Muscle of leg (tissue), 3 donors: ENCODE measurements at regions not wholly inside any gene's neighbourhood (a gene's known extent, or its start where the extent isn't known, plus 50 kb on each side); places are given as distances from the start of the nearest gene placed in this dataset.

Experiments used
- DNase-seq: peaks from one replicate; pipeline ENCODE4 v3.0.0; 2013
- H3K27ac ChIP-seq: one replicate; pipeline ENCODE4 v1.5.1; 2013; ENCODE audit warnings: mild to moderate bottlenecking, low read length, control low read depth
- H3K27me3 ChIP-seq: one replicate; pipeline ENCODE4 v1.6.1; 2013; ENCODE audit warnings: low read length; ENCODE audit not compliant: control insufficient read depth, insufficient read depth
- H3K36me3 ChIP-seq: one replicate; pipeline ENCODE4 v1.6.1; 2013; ENCODE audit warnings: low read length; ENCODE audit not compliant: control insufficient read depth, insufficient read depth
- H3K4me1 ChIP-seq: one replicate; pipeline ENCODE4 v1.6.1; 2013; ENCODE audit warnings: low read length; ENCODE audit not compliant: control insufficient read depth, insufficient read depth
- H3K4me3 ChIP-seq: one replicate; pipeline ENCODE4 v1.5.1; 2013; ENCODE audit warnings: low read length, control low read depth
- H3K9me3 ChIP-seq: replicated peaks from 2 replicates; pipeline ENCODE4 v1.6.1; 2013; ENCODE audit warnings: low read depth, low read length; ENCODE audit not compliant: control insufficient read depth
- WGBS: methylation state at CpG from one replicate; pipeline ENCODE4 v1.1.5; 2013; ENCODE audit warnings: missing lambda C conversion rate; ENCODE audit not compliant: insufficient coverage; 5-methylcytosine and 5-hydroxymethylcytosine counted together

- no peaks in the 10 kb centered on the region for H3K36me3 ChIP-seq
- peak; percentile 8 for DNase-seq
- peaks cover 15% of the 10 kb centered on the region for H3K4me1 ChIP-seq
- H3K9me3 ChIP-seq: peaks cover 3% of the 10 kb centered on the region
- no peak overlapping the region for H3K4me3 ChIP-seq
- 100% methylated on average over 1 of the region's 2 CpGs for WGBS
- H3K27me3 ChIP-seq: no peaks in the 10 kb centered on the region
- H3K27ac ChIP-seq: no peak overlapping the region
Measured at GRCh38 chr4:38368613-38369012, 295.4 kb upstream of the KLF3 start.

GRCh38 chr4:38371391-38371851, 292.6 kb upstream of the KLF3 start:
- peak; percentile 26 for DNase-seq
- H3K27ac ChIP-seq: no peak overlapping the region
- H3K36me3 ChIP-seq: no peaks in the 10 kb centered on the region
- H3K4me3 ChIP-seq: no peak overlapping the region
- no peaks in the 10 kb centered on the region for H3K27me3 ChIP-seq
- peaks cover 7% of the 10 kb centered on the region for H3K4me1 ChIP-seq
- H3K9me3 ChIP-seq: peaks cover 3% of the 10 kb centered on the region

GRCh38 chr4:38373375-38373774, 290.6 kb upstream of the KLF3 start:
- H3K9me3 ChIP-seq: peaks cover 3% of the 10 kb centered on the region
- no peak overlapping the region for H3K27ac ChIP-seq

GRCh38 chr4:38377195-38377594, 286.8 kb upstream of the KLF3 start:
- no peak for DNase-seq
- peaks cover 3% of the 10 kb centered on the region for H3K9me3 ChIP-seq
- WGBS: 90% methylated on average over 1 of the region's 1 CpG
- no peaks in the 10 kb centered on the region for H3K27me3 ChIP-seq
- no peak overlapping the region for H3K27ac ChIP-seq
- H3K4me3 ChIP-seq: no peak overlapping the region
- no peaks in the 10 kb centered on the region for H3K36me3 ChIP-seq
- no peaks in the 10 kb centered on the region for H3K4me1 ChIP-seq

More at GRCh38 chr4:38373375-38373774, 290.6 kb upstream of the KLF3 start:
- Histone ChIP-seq H3K36me3 (no peaks in the 10 kb centered on the region), H3K4me1 (no peaks in the 10 kb centered on the region), H3K4me3 (no peak overlapping the region), H3K27me3 (no peaks in the 10 kb centered on the region)
- DNase-seq: no peak

GRCh38 chr4:38378478-38378877, 285.5 kb upstream of the KLF3 start:
- no peak overlapping the region for H3K4me3 ChIP-seq
- no peaks in the 10 kb centered on the region for H3K4me1 ChIP-seq
- no peaks in the 10 kb centered on the region for H3K9me3 ChIP-seq
- no peaks in the 10 kb centered on the region for H3K27me3 ChIP-seq
- no peaks in the 10 kb centered on the region for H3K36me3 ChIP-seq
- no CpG with 5 or more reads among the region's 3 CpGs for WGBS
- H3K27ac ChIP-seq: no peak overlapping the region
- no peak for DNase-seq

- Histone ChIP-seq H3K27ac (no peak overlapping the region), H3K9me3 (no peaks in the 10 kb centered on the region), H3K36me3 (no peaks in the 10 kb centered on the region), H3K4me1 (peaks cover under 1% of the 10 kb centered on the region), H3K4me3 (no peak overlapping the region), H3K27me3 (no peaks in the 10 kb centered on the region)
- 40% methylated on average over 3 of the region's 6 CpGs for WGBS
- DNase-seq: peak; percentile 80
Measured at GRCh38 chr4:38381788-38382187, 282.2 kb upstream of the KLF3 start.

- 45% methylated on average over 3 of the region's 7 CpGs for WGBS
- no peak overlapping the region for H3K4me3 ChIP-seq
- no peaks in the 10 kb centered on the region for H3K27me3 ChIP-seq
- peaks cover 3% of the 10 kb centered on the region for H3K4me1 ChIP-seq
- peak; percentile 5 for DNase-seq
- no peak overlapping the region for H3K27ac ChIP-seq
- H3K9me3 ChIP-seq: no peaks in the 10 kb centered on the region
- no peaks in the 10 kb centered on the region for H3K36me3 ChIP-seq
Measured at GRCh38 chr4:38382520-38382919, 281.5 kb upstream of the KLF3 start.

- peak; percentile 5 for DNase-seq
- H3K36me3 ChIP-seq: no peaks in the 10 kb centered on the region
- no peak overlapping the region for H3K27ac ChIP-seq
- no peaks in the 10 kb centered on the region for H3K27me3 ChIP-seq
- H3K9me3 ChIP-seq: no peaks in the 10 kb centered on the region
- no peak overlapping the region for H3K4me3 ChIP-seq
- H3K4me1 ChIP-seq: peaks cover 4% of the 10 kb centered on the region
- 40% methylated on average over 1 of the region's 3 CpGs for WGBS
Measured at GRCh38 chr4:38383646-38384121, 280.3 kb upstream of the KLF3 start.

GRCh38 chr4:38385093-38386004, 278.6 kb upstream of the KLF3 start:
- H3K36me3 ChIP-seq: no peaks in the 10 kb centered on the region
- WGBS: no CpG with 5 or more reads among the region's 6 CpGs
- peak; percentile 21 for DNase-seq
- H3K4me3 ChIP-seq: no peak overlapping the region
- no peaks in the 10 kb centered on the region for H3K9me3 ChIP-seq
- H3K27ac ChIP-seq: no peak overlapping the region
- no peaks in the 10 kb centered on the region for H3K27me3 ChIP-seq
- peaks cover 4% of the 10 kb centered on the region for H3K4me1 ChIP-seq

- Histone ChIP-seq H3K27me3 (no peaks in the 10 kb centered on the region), H3K4me3 (no peak overlapping the region), H3K9me3 (no peaks in the 10 kb centered on the region), H3K27ac (no peak overlapping the region), H3K36me3 (no peaks in the 10 kb centered on the region), H3K4me1 (peaks cover 4% of the 10 kb centered on the region)
- WGBS: 52% methylated on average over 2 of the region's 2 CpGs
- peak; percentile 7 for DNase-seq
Measured at GRCh38 chr4:38386005-38386551, 277.9 kb upstream of the KLF3 start.
